ENCODE measurements at regions not wholly inside any gene's neighbourhood (a gene's known extent, or its start where the extent isn't known, plus 50 kb on each side); places are given as distances from the start of the nearest gene placed in this dataset.

DNA sequence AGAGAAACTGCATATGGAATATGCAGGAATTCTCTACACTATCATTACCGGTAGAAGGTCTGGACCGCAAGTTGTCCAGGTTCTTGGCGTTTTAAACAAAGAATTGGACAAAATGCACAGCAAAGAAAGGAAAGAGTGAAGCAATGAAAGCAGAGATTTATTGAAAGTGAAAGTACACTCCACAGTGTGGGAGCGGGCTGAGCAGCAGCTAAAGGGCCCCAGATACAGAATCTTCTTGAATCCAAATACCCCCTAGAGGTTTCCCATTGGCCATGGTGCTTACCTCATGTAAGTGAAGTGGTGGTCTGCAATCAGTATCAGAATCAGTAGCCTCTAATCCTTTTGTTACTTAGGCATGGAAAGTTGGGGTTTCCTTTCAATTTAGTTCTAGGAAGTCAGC, 178.5 kb upstream of the IRX3 start:
- Histone ChIP-seq H3K36me3 (ENCODE audit: control insufficient read depth in 4 of 4, insufficient read depth in 4 of 4, low read length in 4 of 4) (no peaks in the 10 kb centered on the region), H3K27ac (ENCODE audit: low read depth in 1 of 2, low read length in 1 of 2) (no peak overlapping the region), H3K4me1 (ENCODE audit: control insufficient read depth in 5 of 5, insufficient read depth in 5 of 5, low read length in 5 of 5) (peaks cover 0 to 13% (median 0%) of the 10 kb centered on the region in 5 donors), H3K9ac (ENCODE audit: insufficient read depth in 1 of 2, low read length in 2 of 2) (no peak overlapping the region), H3K4me3 (no peak overlapping the region), H3K27me3 (ENCODE audit: control insufficient read depth in 3 of 3, insufficient read depth in 3 of 3, low read length in 2 of 3) (peaks cover 0 to 11% (median 10%) of the 10 kb centered on the region in 3 donors), H3K9me3 (ENCODE audit: control insufficient read depth in 4 of 4, insufficient read depth in 3 of 4, low read length in 3 of 4) (peaks cover 0 to 4% (median 2%) of the 10 kb centered on the region in 4 donors)
- no peak for DNase-seq
- no peak for ATAC-seq (ENCODE audit: insufficient read depth, low FRiP score)
- WGBS, 2 donors, result 85 to 95% methylated on average over 4 of the region's 4 CpGs
- TF ChIP-seq, protein P1, sequence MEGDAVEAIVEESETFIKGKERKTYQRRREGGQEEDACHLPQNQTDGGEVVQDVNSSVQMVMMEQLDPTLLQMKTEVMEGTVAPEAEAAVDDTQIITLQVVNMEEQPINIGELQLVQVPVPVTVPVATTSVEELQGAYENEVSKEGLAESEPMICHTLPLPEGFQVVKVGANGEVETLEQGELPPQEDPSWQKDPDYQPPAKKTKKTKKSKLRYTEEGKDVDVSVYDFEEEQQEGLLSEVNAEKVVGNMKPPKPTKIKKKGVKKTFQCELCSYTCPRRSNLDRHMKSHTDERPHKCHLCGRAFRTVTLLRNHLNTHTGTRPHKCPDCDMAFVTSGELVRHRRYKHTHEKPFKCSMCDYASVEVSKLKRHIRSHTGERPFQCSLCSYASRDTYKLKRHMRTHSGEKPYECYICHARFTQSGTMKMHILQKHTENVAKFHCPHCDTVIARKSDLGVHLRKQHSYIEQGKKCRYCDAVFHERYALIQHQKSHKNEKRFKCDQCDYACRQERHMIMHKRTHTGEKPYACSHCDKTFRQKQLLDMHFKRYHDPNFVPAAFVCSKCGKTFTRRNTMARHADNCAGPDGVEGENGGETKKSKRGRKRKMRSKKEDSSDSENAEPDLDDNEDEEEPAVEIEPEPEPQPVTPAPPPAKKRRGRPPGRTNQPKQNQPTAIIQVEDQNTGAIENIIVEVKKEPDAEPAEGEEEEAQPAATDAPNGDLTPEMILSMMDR (IDR thresholded peaks at IDR 0.05; ENCODE audit: control extremely low read depth, extremely low read depth), result no peak

DNA sequence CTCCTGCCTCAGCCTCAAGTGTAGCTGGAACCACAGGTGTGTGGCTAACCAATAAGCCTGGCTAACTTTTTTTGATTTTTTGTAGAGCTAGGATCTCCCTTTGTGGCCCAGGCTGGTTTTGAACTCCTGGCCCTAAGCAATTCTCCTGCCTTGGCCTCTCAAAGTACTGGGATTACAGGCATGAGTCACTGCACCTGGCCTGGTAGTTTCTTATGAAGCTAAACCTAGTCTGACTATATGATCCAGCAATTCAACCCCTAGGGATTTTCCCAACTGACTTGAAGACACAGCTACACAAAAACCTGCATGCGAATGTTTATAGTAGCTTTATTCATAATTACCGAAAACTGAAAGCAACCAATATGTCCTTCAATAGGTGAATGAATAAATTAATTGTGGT, 176.2 kb upstream of the IRX3 start:
- TF ChIP-seq, protein P1 (IDR thresholded peaks at IDR 0.05; ENCODE audit: control extremely low read depth, extremely low read depth), result no peak
- H3K36me3 ChIP-seq (ENCODE audit: control insufficient read depth in 4 of 4, insufficient read depth in 4 of 4, low read length in 4 of 4), result no peaks in the 10 kb centered on the region
- WGBS, 2 donors, result 93 to 96% methylated on average over 2 of the region's 2 CpGs

DNA sequence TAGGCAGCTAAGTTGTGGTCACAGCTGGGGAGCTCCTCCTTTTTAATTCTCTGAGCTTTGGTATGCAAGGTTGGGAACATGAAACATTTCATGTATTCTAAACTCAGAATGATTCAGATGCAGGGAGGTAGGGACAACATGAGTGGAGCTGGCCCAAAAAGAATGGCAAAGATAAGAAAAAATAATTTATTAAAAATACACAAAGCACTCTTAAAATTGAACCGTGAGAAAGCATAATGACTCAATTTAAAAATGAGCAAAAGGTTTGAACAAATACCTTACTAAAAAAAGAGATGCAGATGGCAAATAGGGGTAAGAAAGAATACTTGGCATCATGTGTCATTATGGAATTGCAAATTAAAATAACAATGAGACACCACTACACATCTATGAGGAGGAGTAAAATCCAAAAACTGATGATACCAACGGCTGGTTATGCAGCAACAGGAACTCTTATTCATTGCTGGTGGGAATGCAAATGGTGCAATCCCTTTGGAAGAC, 175.6 kb upstream of the IRX3 start:
- WGBS, 2 donors, result 88 to 91% methylated on average over 2 of the region's 2 CpGs
- Histone ChIP-seq H3K9me3 (ENCODE audit: control insufficient read depth in 4 of 4, insufficient read depth in 3 of 4, low read length in 3 of 4) (peaks cover 0 to 4% (median 2%) of the 10 kb centered on the region in 4 donors), H3K9ac (ENCODE audit: insufficient read depth in 1 of 2, low read length in 2 of 2) (no peak overlapping the region), H3K36me3 (ENCODE audit: control insufficient read depth in 4 of 4, insufficient read depth in 4 of 4, low read length in 4 of 4) (no peaks in the 10 kb centered on the region), H3K4me3 (no peak overlapping the region), H3K4me1 (ENCODE audit: control insufficient read depth in 5 of 5, insufficient read depth in 5 of 5, low read length in 5 of 5) (peaks cover 0 to 21% (median 0%) of the 10 kb centered on the region in 5 donors), H3K27me3 (ENCODE audit: control insufficient read depth in 3 of 3, insufficient read depth in 3 of 3, low read length in 2 of 3) (peaks cover 0 to 15% (median 14%) of the 10 kb centered on the region in 3 donors), H3K27ac (ENCODE audit: low read depth in 1 of 2, low read length in 1 of 2) (no peak overlapping the region)
- TF ChIP-seq, protein P1 (IDR thresholded peaks at IDR 0.05; ENCODE audit: control extremely low read depth, extremely low read depth), result no peak
- DNase-seq, result no peak
- ATAC-seq (ENCODE audit: insufficient read depth, low FRiP score), result no peak

More for the DNA sequence above, 176.2 kb upstream of the IRX3 start:
- Histone ChIP-seq H3K9ac (ENCODE audit: insufficient read depth in 1 of 2, low read length in 2 of 2) (no peak overlapping the region), H3K9me3 (ENCODE audit: control insufficient read depth in 4 of 4, insufficient read depth in 3 of 4, low read length in 3 of 4) (peaks cover 0 to 4% (median 2%) of the 10 kb centered on the region in 4 donors), H3K4me1 (ENCODE audit: control insufficient read depth in 5 of 5, insufficient read depth in 5 of 5, low read length in 5 of 5) (peaks cover 0 to 21% (median 0%) of the 10 kb centered on the region in 5 donors), H3K4me3 (no peak overlapping the region), H3K27me3 (ENCODE audit: control insufficient read depth in 3 of 3, insufficient read depth in 3 of 3, low read length in 2 of 3) (peaks cover 0 to 13% (median 11%) of the 10 kb centered on the region in 3 donors), H3K27ac (ENCODE audit: low read depth in 1 of 2, low read length in 1 of 2) (no peak overlapping the region)
- DNase-seq (no peak), ATAC-seq (ENCODE audit: insufficient read depth, low FRiP score) (no peak)
